SIG-M5 treated with dmso at 0.1 percent for 504 hours (cell line): ENCODE measurements at regions not wholly inside any gene's neighbourhood (a gene's known extent, or its start where the extent isn't known, plus 50 kb on each side); places are given as distances from the start of the nearest gene placed in this dataset.
"Not testable (repeated sequence)": the region's sequence is repeated elsewhere in the genome, so short reads cannot be mapped to it uniquely, and the experiment has no call there.

Experiments used
- DNase-seq: peaks from one replicate; lab custom pipeline; 2025; ENCODE audit not compliant: unreplicated experiment; lab: John Stamatoyannopoulos, UW

DNA sequence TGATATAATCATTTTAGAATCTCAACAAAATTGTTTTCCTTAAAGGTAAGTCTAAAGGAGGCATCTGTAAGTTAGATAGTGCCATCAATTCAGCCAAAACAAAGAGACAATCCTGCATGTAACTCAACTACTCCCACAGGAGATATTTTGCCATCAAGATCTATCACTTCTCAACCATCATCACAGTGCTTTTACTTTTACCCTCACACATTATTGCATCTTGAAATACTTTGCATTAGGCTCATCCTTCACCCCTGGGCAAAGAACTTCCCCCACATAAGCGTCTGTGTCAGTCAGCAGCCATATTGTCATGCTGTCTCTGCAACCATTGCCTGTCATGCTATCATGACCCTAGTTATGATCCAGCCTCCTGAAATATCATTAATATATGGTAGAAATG lies 54.9 kb upstream of the NLGN1 start:
- no peak for DNase-seq

DNA sequence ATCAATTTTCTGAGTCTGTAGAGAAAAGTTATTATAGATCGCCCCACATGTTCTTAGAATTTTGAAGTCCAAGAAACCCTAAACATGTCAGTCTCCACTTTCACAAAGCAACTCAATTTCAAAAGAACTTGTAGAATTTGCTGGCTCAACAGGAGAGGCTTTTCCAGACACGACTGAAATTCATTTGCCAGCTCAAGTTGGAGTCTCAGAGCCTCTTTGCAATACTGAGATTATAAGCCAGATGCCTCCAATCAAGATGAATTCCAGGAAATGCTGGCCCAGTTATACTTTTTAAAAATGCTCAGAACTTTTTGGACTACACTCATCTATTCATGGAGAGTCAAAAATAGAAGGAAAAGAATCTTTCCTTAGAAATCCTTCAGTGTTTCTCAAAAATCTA lies 56.9 kb upstream of the NLGN1 start:
- DNase-seq, result no peak

DNA sequence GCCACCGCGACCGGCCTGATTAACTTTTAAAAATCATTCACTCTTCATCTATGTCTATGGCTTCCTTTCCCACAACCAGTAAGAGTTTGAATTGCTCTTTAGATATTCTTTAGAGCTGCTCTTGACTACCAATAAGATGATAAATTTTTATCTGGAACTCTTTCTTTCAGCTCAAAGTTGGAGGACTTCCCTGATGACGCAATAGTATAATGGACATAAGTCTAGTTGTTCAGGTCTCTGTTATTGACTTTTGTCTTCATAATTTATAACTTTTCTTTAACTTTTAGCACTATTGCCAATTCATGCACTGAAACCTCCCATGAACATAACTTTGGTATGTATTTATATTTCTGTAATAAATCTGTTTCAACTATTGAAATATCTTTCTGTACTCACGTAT lies 61.3 kb upstream of the NLGN1 start:
- DNase-seq, result no peak

DNA sequence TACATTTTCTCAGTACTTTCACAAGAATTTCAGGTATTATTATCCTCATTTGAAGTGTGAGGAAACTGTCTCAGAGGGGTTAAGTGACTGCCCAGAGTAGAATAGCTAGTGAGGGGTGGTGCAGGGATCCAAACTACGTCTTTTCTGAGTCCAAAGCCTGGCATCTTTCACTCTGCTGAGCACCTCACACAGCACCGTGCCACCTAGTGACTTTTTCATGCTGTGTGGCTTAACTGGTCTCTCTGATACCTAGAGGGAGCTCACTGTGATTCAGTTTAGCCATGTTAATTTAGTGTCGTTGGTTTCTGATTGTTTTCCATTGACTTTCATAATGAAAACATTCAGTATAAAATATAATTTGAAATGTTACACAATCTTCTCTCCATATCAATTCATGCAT lies 91.4 kb upstream of the NLGN1 start:
- DNase-seq, result no peak

DNA sequence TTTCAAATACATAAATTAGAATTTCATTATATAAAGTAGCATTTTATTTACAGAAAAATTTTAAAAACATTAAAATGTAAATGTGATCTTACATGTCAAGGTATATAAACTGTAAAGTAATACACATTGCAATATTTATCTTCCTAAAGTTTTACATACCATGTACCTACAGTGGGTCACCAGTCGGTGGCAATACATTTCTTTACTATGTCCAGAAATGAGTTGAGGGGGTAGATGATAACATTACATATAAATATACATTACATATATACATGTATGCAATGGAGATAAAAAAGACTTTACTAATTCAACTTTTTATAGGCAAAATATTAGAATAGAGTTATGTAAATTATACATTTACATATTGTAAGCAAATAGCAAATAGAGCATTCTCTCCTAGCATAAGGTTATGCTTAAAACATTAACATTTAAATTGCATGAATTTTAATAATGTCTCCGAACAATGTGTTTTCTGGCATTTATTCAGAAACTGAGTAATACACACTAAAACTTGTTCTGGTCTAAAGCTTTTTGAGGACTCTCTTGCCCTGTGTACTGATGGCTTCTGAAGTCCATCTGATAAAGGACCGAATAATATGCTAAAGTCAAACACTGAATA lies 93.3 kb upstream of the NLGN1 start:
- DNase-seq, result no peak

DNA sequence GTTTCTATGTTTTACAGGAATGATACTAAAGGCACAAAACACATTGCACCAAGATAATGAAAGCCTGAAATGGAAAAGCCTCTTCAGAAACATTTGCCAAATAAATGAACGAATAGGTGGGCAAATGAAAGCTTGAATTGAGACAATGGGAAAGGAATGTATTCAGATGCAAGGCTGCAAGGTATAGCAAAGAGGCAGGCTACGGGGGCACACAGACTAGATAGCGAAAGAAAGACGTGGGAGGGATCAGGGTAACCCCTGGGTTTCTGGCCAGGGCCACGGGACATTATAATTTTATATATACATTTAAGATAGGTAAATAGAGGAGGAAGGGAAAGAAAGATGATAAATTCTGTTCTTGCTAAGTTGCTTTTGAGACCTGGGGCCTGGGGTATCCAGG lies 95.9 kb upstream of the NLGN1 start:
- no peak for DNase-seq

DNA sequence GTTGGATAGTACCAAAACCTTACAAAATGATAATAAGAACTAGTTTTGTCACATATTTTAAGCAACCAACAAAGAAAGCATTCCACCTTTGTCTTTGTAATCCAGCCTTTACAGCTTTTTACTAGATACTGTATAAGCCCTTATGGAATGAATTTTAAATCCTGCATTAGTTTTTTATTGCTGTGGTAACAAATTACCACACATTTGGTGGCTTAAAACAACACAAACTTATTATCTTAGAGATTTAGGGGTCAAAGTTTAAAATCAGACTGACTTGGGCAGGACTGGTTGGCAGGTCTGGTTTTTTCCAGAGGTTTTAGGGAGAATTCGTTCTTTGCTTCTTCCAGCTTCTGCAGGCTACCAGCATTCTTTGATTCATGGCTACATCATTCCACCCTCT lies 108.5 kb upstream of the NLGN1 start:
- DNase-seq, result no peak

DNA sequence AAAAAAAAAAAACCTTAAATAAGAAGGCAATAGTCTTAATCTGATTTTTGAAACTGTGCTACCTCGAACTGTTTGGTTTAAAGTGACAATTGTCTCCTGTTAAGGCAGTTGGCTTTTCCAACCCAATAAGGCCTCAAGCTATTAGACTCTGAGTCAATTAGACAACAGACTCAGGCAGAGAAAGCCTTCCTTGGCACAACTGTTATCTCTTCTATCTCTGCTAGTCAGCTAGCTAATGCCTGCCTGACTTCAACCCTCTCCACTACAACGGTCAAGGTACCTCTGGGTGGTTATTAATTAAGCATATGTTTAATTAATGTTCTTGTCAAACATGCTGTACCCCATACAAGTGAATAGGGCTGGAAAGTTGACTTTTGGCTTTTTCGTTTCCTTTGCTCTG lies 110.2 kb upstream of the NLGN1 start:
- DNase-seq, result no peak

DNA sequence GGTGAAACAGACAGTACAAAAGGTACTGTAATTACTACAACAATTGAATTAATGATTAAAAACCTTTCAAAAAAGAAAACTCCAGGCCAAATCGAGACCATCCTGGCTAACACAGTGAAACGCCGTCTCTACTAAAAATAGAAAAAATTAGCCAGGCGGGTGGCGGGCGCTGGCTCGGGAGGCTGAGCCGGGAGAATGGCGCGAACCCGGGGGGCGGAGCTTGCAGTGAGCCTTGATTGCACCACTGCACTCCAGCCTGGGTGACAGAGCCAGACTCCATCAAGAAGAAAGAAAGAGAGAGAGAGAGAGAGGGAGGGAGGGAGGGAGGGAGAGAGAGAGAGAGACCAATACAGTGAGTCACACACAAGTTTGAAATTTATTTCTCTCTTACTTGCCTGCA lies 111.0 kb upstream of the NLGN1 start:
- DNase-seq, result not testable (repeated sequence)

DNA sequence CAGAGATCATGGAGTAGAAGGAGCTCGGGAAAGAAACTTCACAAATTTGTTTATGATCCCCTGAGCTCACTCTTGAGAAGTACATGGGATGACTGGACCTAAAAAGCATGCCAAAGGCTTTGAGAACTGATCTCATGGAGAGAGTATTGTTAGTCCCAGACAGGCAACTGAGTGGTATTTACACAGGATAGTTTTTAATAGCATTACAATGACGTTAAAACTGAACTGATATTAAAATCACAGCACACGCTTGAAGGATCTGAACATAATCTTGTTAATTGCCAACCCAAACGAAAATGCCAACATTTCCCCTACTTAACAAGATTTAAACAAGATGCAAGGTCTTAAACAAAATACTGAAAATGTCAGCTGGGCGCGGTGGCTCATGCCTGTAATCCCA lies 113.2 kb upstream of the NLGN1 start:
- no peak for DNase-seq

DNA sequence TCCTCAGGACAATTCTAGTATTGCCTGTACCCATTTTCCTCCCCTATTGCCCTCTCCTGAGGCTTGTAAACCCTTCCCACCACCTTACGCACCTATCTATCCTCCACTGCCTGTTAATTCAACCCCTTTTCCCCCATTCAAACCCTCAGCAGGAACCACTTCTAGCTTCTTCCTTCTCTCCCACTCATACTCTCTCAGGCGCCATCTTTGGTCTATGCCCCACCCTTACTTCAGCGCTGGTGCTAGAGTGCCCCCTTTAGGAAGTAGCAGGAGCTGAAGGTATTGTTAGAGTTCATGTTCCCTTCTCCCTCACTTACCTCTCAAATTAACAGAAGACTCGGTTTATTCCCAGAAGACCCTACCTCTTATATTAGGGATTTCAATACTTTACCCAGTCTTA lies 121.8 kb upstream of the NLGN1 start:
- DNase-seq, result no peak

DNA sequence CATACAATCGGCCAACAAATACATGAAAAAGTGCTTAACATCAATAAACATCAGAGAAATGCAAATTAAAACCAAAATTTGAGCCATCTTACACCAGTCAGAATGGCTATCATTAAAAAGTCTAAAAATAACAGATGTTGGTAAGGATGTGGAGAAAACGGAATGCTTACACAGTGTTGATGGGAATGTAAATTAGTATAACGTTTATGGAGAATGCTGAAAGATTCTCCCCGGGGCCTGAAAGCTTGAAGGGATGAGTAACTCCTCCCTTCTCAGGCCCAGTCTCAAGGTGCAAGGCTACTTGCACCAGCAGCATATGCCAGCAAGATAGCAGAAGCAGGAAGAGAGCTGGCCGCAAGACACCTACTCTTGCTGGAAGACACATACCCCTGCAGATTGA lies 123.7 kb upstream of the NLGN1 start:
- DNase-seq, result no peak

DNA sequence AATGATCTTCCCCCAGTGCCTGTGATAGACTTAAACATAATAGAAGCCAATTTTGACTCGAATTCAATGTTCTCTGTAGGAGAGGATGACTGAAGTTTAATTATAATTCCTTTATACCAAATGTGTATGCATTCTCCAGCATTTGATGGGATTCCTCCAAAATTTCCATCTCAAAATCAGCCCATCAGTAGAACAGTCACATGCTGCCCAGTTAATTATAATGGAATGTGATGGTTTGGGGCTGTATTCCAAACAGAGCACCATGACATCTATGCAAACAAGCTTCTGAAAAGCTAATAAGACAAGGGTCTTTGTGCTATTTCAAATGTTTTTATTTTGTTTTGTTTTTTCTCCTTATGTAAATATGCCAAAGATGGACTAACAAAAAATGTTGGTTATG lies 127.7 kb upstream of the SPATA16 start:
- no peak for DNase-seq

DNA sequence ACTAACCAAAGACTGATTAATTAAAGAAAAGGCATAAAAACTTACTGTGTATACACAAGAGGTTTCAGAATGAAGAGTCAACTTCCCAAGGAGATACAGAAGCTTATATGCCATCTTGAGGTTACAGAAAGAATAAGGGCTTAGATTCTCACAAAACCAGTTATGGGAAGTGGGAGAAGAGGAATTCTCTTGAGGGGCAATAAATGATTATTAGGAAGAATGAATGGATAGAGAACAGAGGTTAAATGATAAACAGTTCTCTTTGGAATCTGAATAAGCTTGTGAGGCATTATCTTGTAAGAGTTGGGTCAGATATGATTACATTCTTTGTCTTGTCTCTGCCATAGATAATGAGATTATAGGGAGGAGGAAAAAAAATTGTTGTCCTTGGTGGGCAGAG lies 126.7 kb upstream of the SPATA16 start:
- DNase-seq, result no peak

DNA sequence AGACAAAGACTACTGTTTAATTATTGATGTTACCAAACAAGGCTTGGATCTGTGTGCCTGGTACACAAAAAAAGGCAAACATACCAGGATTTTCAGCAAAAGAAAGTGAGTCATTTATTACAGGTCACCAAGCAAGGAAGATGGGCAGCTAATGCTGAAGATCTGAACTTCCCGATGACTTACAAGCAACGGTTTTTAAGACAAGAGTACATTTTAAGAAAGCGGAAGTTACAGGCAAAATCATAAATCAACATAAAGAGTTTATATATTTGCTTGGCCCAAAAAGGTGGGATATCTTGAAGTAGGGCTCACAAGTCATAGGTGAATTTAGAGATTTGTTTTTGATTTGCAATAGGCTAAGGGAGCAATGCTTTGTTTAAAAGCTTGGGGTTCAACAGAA lies 125.4 kb upstream of the SPATA16 start:
- no peak for DNase-seq

DNA sequence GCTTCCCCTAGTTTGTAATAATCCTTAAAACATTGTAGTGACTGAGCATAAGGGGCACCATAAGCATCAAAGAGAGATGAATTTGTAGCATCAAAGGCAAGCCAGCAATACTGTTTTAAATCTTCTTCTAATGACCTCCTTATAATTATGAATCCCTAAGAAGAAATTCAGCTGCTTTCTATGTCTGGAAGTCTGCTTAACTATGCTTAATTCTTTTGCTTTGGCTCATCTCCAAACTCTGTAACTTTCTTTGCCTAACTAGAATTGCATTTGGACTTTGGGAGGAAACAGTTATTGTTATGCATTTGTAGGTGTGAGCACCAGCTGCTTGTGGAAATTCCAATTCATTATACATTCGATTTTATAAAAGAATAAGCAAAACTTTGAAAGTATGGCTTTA lies 117.7 kb upstream of the SPATA16 start:
- DNase-seq, result no peak

DNA sequence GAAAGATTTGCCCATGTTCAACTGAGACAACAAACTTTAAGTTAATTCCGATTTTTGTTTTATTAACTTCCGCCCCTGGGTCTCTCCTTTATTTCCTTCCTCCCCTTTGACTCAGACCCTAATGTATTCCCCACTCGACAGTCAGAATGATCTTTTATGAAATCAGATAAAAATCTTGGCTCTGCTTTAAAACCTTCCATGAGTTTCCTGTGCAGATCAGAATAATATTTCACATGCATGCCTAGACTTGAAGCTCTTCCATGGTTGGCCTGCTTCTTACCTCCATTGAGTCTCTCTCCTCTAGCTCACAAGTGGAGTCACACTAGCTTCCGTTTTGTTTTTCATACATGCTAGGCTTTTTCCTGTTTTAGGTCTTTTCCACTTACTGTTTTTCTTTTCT lies 116.8 kb upstream of the SPATA16 start:
- DNase-seq, result no peak

DNA sequence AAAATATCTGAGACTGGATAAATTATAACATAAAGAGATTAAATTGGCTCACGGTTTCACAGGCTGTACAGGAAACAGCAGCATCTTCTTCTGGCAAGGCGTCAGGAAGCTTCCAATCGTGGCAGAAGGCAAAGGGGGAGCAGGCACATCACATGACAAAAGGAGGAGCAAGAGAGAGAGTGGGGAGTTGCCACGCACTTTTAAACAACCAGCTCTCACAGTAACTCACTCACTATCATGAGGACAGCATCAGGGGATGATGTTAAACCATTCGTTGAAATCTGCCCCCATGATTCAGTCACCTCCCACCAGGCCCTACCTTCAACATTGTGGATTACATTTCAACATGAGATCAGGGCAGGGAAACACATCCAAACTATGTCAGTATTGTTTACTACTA lies 114.5 kb upstream of the SPATA16 start:
- DNase-seq, result no peak

DNA sequence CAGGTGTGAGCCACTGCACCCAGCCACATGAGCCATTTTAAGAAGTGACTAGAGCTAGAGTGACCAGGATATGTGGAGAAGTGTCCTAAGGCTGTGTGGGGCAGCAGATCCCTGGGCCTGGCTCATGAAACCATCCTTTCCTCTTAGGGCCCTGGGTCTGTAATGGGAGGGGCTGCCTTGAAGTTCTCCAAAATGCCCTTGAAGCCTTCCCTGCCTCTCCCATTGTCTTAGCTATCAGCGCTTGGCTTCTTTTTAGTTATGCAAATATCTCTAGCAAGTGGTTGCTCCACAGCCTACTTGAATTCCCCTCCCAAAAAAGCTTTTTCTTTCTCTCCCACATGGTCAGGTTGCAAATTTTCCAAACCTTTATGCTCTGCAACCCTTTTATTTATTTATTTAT lies 112.4 kb upstream of the SPATA16 start:
- DNase-seq, result no peak

DNA sequence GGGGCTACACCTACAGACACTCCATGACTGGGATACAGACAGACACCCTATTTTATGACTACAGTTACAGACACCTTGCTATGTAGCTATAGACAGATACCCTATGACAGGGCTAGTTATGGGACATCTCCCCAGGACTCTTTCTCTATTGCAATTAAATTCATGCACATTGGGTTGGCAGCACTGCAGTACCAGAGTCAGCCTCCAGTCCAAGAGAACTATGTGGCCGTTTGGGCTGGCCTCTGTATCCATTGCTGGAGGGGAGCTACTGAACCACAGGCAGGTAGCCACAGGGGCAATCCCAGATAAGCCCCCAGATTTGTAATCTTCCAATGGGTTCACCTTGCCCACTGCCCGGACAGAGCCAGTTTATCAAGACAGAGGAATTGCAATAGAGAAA lies 108.4 kb upstream of the SPATA16 start:
- DNase-seq, result no peak

DNA sequence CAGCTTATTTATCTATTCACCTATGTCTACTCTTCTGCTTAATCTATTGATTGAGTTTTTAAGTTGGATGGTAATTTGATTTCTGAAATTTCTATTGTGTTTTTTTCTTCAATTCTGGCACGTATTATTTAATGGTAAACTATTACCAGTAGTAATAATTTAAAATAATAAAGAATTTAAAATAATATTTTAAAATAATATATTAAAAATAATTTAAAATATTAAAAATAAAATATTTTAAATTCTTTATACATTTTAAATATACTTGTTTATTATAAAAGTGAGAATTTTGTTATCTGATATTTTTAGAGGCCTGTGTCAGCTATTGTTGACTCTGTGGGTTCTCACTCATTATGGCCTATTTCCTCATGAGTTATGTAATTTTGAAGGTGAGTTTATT lies 100.7 kb upstream of the SPATA16 start:
- DNase-seq, result no peak

DNA sequence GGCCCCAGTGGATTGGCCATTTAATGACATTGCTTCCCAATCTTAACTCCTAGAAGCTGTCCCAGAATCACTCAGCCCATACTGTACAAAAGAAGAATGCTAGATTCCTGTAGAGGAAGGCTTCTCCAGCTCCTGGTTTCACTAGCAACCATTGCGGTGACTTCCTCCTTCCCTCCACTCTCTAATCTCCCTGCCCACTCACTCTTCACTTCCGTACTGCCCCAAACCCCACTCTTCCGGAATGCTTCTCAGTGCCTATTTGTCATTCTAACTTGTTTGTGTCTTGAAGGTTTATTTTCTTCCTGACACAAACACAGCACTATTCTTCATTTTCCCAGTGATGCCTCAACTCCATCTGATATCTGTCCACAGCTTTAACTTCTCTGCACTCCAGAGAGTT lies 97.1 kb upstream of the SPATA16 start:
- no peak for DNase-seq

DNA sequence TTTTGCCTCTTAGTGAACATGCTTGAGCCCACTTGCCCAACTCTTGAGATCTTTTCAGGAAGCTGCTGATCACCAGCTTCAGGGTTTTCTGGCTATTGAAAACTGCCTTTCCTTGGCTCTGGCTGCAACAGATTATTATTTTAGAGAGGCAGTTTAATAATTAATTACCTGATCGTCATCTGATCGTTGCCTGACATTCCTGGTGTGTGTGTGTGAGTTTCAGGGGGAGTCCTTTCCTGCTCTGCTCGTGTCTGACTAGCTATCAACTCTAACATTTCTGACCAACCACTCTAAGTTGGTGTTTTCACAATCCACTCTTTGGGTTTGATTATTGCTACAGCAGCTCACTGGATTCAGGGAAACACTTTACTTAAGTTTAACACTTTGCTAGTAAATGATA lies 84.3 kb upstream of the SPATA16 start:
- DNase-seq, result no peak

DNA sequence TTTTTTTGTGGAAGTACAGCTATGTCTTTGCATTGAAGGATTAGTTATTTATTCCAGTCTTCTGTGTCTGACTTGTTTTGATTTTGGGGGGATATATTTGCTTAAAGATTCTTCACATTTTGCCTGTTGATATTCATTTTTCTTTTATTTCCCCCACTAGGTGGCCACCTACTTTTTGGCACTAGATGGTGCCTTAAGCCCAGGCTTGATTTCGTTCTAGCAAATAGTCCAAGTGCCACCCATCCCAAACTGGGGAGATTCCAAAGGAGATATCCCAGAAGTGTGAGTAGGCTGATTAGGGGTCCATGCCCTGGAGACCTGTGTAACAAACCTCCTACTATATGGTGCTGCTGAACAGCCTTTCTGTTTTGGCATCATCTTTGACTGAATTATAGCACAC lies 80.0 kb upstream of the SPATA16 start:
- DNase-seq, result peak; percentile 17
